Stomach (tissue), 4 donors: ENCODE measurements at regions not wholly inside any gene's neighbourhood (a gene's known extent, or its start where the extent isn't known, plus 50 kb on each side); places are given as distances from the start of the nearest gene placed in this dataset.

Source experiments
- POLR2A ChIP-seq, 4 donors: fragments of 450-650 bp; IDR thresholded peaks; one replicate each; pipeline ENCODE4 v1.6.1; 2016; ENCODE audit warnings: antibody characterized with exemption in 4 of 4, control low read depth in 2 of 4, mild to moderate bottlenecking in 1 of 4, moderate library complexity in 1 of 4
- TF ChIP-seq, protein P1 (sequence below), 7 experiments: fragments of 450-650 bp in 4 of 7; fragments of 200-600 bp in 3 of 7; sonication (generic) in 3 of 7; IDR thresholded peaks; one replicate each; pipeline ENCODE4 v1.5.1; 2016 to 2019; ENCODE audit warnings: antibody characterized with exemption in 7 of 7, control low read depth in 2 of 7, mild to moderate bottlenecking in 1 of 7

DNA sequence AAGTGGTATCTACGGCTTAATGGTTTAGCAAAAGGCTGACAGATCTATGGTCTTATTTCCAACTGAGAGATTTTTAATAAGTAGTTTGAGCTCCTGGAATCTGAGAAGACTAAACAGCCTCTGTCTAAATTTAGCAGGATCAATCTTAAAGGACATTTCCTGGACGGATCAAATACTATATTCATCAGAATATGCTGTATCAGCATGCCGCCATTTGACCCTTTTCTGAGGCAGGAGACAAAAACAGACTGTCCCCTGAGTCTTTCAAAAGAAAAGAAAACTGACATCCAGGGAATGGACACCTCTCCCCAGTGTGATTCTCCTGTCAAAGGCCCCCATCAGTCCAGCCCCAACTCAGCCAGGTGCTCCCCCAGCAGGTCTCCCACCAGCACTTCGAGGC, 443.7 kb downstream of the GXYLT1 start:
- TF ChIP-seq POLR2A (IDR thresholded peaks at IDR 0.05) = no peak
- TF ChIP-seq, protein P1, sequence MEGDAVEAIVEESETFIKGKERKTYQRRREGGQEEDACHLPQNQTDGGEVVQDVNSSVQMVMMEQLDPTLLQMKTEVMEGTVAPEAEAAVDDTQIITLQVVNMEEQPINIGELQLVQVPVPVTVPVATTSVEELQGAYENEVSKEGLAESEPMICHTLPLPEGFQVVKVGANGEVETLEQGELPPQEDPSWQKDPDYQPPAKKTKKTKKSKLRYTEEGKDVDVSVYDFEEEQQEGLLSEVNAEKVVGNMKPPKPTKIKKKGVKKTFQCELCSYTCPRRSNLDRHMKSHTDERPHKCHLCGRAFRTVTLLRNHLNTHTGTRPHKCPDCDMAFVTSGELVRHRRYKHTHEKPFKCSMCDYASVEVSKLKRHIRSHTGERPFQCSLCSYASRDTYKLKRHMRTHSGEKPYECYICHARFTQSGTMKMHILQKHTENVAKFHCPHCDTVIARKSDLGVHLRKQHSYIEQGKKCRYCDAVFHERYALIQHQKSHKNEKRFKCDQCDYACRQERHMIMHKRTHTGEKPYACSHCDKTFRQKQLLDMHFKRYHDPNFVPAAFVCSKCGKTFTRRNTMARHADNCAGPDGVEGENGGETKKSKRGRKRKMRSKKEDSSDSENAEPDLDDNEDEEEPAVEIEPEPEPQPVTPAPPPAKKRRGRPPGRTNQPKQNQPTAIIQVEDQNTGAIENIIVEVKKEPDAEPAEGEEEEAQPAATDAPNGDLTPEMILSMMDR (IDR thresholded peaks at IDR 0.05) = no peak
